Cardiac muscle cell (in vitro differentiated cells and primary cell): ENCODE measurements at regions not wholly inside any gene's neighbourhood (a gene's known extent, or its start where the extent isn't known, plus 50 kb on each side); places are given as distances from the start of the nearest gene placed in this dataset.
A peak's percentile ranks its signal among the peaks of the same experiment; 100 is the strongest.

Experiments
- DNase-seq, 2 donors: peaks; one replicate each; pipeline versions ENCODE4 v3.0.0 to v3.0.0-alpha.2; 2010 to 2017; ENCODE audit warnings: low read depth in 1 of 2, low spot score in 1 of 2
- H3K27ac ChIP-seq: fragments of 200-600 bp; sonication (generic); 2 replicates; pipeline ENCODE4 v1.5.1; 2016
- H3K27me3 ChIP-seq: fragments of 200-600 bp; sonication (generic); 2 replicates; pipeline ENCODE4 v1.6.0; 2016; ENCODE audit warnings: control low read depth
- H3K36me3 ChIP-seq: fragments of 200-600 bp; sonication (generic); 2 replicates; pipeline ENCODE4 v1.5.1; 2016; ENCODE audit warnings: control low read depth
- H3K4me1 ChIP-seq: fragments of 200-600 bp; sonication (generic); 2 replicates; pipeline ENCODE4 v1.8.1; 2017; ENCODE audit warnings: low read depth, mild to moderate bottlenecking, mixed run types
- H3K4me3 ChIP-seq: fragments of 200-600 bp; sonication (generic); 2 replicates; pipeline ENCODE4 v1.5.1; 2016; ENCODE audit warnings: mild to moderate bottlenecking
- H3K9me3 ChIP-seq: fragments of 200-600 bp; sonication (generic); 2 replicates; pipeline ENCODE4 v1.5.1; 2017; ENCODE audit warnings: low read depth, mild to moderate bottlenecking, control low read depth
- CTCF ChIP-seq: IDR thresholded peaks from 2 replicates; pipeline ENCODE4 v1.5.1; 2012; ENCODE audit warnings: low read depth, mild to moderate bottlenecking, low read length

GRCh38 chr17:72420775-72421127, 299.9 kb downstream of the SOX9 start:
- Histone ChIP-seq H3K27me3 (no peaks in the 10 kb centered on the region), H3K36me3 (no peaks in the 10 kb centered on the region), H3K9me3 (no peaks in the 10 kb centered on the region), H3K4me3 (no peak overlapping the region), H3K27ac (no peak overlapping the region), H3K4me1 (peaks cover 4% of the 10 kb centered on the region)
- DNase-seq = no peak
- TF ChIP-seq CTCF = no peak

DNA sequence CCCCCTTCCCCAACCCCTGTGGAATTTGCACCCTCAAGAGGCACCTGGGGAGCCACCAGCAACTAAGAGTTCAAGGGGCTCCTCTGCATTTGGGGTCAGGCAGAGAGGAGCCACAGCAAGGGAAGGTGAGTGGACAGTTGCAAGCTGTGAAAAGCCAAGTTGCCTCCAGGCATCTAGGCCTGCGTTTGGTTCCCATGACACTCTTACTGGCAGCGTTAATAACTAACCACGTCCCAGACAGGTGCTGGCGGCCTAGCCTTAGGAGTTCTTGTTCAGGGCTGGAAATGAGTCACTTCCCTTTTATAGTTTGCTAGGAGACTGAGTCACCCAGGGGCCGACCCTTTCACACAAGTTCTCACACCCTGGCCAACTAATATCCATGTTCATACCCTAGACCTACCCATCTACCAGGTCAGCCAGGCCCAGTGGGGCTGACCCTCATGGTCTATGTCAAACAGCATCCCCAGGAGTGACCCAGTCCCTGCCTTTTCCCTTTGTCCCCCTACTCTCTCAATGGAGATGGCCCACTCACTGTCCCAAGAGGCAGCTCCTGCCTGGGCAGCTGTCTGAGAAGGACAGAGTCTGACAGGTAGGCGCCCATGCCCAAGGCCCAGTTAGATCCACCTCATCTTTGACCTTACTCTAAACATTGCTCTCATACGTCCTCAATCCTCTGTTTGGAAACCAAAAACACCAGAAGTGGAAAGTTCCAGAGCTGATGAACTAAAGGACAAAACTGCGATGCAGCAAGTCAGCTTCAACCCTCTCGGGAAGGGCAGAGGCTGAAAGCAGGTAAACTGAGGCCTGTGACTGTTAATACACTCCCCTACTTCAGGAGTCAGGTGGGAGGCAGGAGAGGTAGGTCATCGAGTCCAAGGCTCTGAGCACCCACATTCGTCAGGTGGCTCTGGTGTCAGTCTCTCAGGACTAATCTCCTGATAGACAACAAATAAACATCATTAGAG, 300.6 kb downstream of the SOX9 start:
- H3K4me1 ChIP-seq = peaks cover 4% of the 10 kb centered on the region
- H3K36me3 ChIP-seq = no peaks in the 10 kb centered on the region
- H3K27ac ChIP-seq = no peak overlapping the region
- DNase-seq = peak in 1 of 2 donors; percentile 88
- H3K4me3 ChIP-seq = no peak overlapping the region
- no peaks in the 10 kb centered on the region for H3K9me3 ChIP-seq
- no peak for TF ChIP-seq CTCF
- no peaks in the 10 kb centered on the region for H3K27me3 ChIP-seq

DNA sequence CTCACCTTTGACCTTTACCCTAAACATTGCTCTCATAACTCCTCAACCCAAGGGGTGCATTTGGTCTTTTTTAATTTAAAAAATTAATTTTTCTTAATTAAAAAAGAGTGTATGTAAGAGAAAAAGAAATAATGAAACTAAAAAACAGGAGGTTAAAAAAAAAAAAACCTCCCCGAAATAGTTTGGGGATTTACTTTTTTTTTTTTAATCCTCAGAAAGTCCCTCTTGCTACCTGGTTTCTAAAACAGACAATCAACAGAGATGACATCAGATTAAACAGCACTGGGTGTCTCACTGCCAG, 301.3 kb downstream of the SOX9 start:
- no peaks in the 10 kb centered on the region for H3K36me3 ChIP-seq
- H3K27ac ChIP-seq = no peak overlapping the region
- H3K4me1 ChIP-seq = peaks cover 4% of the 10 kb centered on the region
- no peaks in the 10 kb centered on the region for H3K9me3 ChIP-seq
- H3K27me3 ChIP-seq = no peaks in the 10 kb centered on the region
- DNase-seq = no peak
- TF ChIP-seq CTCF = no peak
- H3K4me3 ChIP-seq = no peak overlapping the region

- peak; percentile 21 to 70 for DNase-seq
- H3K4me3 ChIP-seq = no peak overlapping the region
- no peak overlapping the region for H3K27ac ChIP-seq
These were observed 301.9 kb downstream of the SOX9 start for GRCh38 chr17:72422505-72423285.

GRCh38 chr17:72423286-72423589, 302.4 kb downstream of the SOX9 start:
- H3K36me3 ChIP-seq = no peaks in the 10 kb centered on the region
- H3K27me3 ChIP-seq = no peaks in the 10 kb centered on the region
- peaks cover 4% of the 10 kb centered on the region for H3K4me1 ChIP-seq
- DNase-seq = no peak
- no peak overlapping the region for H3K27ac ChIP-seq
- no peak overlapping the region for H3K4me3 ChIP-seq
- H3K9me3 ChIP-seq = no peaks in the 10 kb centered on the region
- no peak for TF ChIP-seq CTCF

More at GRCh38 chr17:72422505-72423285, 301.9 kb downstream of the SOX9 start:
- TF ChIP-seq CTCF = no peak
- Histone ChIP-seq H3K27me3 (no peaks in the 10 kb centered on the region), H3K4me1 (peaks cover 4% of the 10 kb centered on the region), H3K36me3 (no peaks in the 10 kb centered on the region), H3K9me3 (no peaks in the 10 kb centered on the region)
